HG02970 (cell line): ENCODE measurements at regions not wholly inside any gene's neighbourhood (a gene's known extent, or its start where the extent isn't known, plus 50 kb on each side); places are given as distances from the start of the nearest gene placed in this dataset.

Source experiments
- ATAC-seq: cut with Tn5 transposase; IDR thresholded peaks from one replicate; pipeline ENCODE4 v1.9.1; 2021; ENCODE audit warnings: mild to moderate bottlenecking, moderate library complexity, moderate number of reproducible peaks; ENCODE audit not compliant: unreplicated experiment, low FRiP score

- no peak for ATAC-seq
Measured at GRCh38 chr3:147919496-147919895, 510.3 kb downstream of the ZIC1 start.

DNA sequence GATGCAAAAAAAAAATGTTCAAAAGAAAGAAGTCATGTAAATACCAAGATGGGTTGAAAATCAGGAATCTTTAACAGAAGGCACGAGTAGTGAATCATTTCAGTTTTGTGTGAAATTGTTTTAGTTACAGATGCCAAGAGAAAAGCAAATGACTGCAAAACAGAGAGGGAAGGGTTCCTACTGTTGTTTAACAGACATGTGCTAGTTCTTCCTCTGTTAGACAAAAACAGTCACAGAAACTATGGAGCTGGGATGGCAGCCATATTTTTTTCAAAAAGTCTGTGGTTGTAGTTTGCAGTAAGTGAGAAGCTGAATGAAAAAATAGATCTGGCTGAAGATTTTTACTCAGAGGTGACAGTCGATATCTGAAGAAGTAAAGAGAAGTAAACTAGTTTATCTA, 511.9 kb downstream of the ZIC1 start:
- no peak for ATAC-seq

DNA sequence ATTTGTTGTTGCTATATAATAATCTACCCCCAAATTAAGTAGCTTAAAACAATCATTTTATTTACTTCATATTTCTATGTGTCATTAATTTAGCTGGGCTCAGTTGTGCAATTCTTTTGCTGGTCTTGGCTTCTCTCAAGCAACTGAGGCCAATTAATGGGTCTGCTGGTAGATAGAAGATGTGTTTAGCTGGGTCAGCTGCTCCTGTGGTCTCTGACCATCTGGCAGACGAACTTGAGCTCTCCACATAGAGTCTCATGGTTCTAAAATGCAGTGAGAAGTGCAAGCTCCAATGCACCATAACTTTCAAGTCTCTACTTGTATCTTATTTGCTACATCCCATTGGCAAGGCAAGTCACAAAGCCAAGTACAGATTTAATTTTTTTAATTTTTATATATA, 515.6 kb downstream of the ZIC1 start:
- no peak for ATAC-seq

DNA sequence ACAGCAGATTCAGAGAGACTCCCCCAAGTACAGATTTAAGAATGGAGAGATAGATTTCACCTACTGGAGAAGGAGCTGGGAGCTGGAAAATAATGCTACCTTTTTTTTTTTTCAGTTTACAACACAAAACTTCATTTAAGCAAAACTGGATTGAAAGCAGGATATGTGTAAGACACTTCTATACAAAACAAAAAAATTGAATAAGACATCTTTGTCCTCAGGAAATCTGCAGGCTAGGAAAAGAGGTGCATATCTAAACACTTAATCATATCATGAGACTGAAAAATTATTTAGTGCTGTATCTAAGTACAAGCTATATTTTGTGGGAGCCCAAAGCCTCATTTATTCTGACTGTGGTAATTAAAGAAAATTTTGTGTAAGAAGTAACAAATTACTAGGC, 516.1 kb downstream of the ZIC1 start:
- no peak for ATAC-seq

DNA sequence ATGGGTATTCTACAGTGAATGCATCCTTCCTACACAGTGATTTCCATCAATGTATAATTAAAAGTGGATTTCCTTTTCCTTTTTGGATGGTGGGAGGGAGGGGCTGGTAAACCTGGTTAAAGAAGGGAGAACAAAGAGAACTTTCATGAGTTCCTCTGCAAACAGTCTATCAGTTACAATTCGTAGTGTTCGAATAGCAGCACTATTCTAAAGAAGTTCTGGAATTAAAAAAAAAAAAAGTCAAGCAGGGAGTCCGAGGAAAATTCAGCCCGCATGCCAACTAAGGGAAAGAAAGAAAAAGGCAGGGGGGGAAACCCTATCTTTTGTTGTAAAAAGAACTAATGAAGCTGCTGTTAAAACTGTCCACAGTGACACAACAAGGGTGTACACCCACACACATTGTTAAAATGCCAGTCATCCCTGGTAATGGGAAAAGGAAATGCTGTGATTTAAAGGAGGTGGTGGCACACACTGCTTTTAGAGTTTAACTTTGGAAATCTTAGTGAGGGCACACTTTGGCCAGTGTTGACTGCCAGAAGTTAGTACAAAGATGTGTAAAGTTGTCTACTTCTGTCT, 521.2 kb downstream of the ZIC1 start:
- no peak for ATAC-seq

DNA sequence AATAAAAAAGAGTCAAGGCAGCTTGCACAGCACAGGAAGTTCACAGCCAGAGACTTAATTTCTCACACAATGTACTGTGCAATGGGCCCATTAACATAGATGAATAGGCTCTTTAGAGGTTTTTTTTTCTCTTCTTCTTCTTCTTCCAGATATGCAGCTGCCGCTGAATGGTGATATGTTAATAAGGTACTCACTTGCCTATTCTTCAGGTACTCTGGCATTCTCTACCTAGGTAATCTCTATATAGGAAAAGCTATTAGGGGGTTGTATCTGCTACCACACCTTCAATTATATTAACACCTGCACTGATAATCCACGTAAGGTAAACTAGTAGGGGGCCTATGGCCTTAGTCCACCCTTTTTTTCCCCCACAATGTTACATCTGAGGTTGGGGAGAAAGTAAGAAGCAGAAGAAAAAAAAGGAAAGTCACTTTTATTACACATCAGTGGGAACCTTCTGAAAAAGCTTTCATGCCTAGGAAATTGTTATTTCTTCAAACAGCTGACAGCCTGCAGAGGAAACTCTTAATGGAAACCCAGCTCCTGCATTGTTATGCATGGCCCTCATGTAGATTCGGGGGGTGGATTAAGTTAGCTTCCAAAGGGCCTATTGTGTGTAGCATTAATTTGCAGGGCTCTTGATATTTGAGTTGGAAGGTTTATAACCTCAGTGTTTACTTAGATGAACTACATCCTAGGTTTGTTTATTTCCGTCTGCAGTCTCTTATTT, 525.5 kb downstream of the ZIC1 start:
- no peak for ATAC-seq

GRCh38 chr3:147937341-147937740, 528.2 kb downstream of the ZIC1 start:
- no peak for ATAC-seq

GRCh38 chr3:147937891-147938290, 528.7 kb downstream of the ZIC1 start:
- no peak for ATAC-seq

DNA sequence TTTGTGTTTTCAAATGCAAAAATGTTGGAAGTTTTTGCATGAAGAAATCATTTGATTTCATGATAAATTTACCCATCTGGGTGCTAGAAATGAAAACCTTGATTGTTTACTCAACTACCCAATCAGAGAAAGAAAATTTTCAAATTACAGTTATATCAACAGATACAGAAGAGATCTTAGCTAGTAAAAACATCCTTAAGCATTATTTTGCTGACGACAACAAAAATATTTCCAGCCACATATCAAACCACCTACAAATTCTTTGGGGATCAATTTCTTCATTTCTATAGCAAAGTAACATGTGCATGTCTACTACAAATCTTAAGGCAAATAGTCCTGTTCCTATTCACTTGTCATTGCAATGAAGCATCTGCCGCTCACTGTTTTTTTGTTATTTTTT, 530.3 kb downstream of the ZIC1 start:
- no peak for ATAC-seq

GRCh38 chr3:147939839-147940238, 530.7 kb downstream of the ZIC1 start:
- ATAC-seq: no peak

GRCh38 chr3:147940405-147941193, 531.4 kb downstream of the ZIC1 start:
- ATAC-seq: no peak

DNA sequence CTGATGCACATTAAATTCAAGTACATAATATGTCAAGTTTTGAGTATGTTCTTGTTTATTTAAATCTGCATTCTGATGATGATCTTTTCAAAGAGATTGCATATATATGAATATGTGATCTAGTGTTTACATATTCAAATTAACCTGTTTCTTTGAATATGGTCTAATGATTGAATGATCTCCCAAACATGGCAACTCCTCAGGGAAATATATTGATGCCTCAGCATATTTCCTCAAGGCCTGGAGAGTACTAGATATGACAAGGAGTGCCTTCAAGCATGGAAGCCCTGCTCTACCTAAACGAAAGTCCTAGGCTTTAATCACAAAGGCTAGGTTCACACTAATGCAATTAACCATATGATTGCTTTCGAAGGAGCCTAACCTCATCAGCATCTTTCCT, 532.8 kb downstream of the ZIC1 start:
- no peak for ATAC-seq

GRCh38 chr3:147943265-147943945, 534.2 kb downstream of the ZIC1 start:
- no peak for ATAC-seq

GRCh38 chr3:147945968-147946519, 536.9 kb downstream of the ZIC1 start:
- ATAC-seq: no peak

DNA sequence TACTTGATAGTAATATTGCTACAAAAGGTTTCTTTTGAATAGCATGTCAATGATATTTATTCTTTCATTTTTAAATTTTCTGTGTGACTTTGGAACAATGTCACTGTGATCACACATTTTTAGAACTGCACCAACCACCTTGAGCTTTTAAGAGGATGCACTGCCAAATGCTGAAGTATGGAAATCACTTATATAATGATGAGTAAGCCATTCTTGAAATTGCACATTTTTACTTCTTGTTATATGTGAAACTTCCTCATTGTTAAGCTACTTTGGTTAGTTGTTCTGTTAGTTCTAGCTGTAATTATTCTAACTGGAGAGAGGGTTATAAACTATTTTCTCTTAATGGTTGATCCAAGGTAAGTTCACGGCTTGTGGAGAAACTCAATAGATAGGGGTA, 547.5 kb downstream of the ZIC1 start:
- no peak for ATAC-seq

DNA sequence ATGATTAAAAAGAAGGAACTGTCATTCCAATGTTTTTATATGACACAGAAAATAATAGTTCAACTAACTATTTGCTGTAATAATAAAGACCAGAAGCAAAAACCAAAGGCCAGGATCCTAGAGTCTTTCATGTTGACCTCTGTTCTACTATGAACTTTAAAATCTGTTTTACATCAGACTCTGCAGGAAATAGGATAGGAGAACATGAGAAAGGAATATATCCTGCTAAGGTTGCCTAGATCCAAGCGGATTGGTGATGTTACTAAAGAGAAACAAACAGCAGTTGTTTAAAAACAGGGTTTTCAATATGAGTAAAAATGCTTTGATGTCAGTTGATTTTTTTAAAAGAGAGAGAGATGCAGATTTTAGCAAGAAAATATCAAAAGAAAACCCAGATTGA, 549.6 kb downstream of the ZIC1 start:
- ATAC-seq: no peak

- ATAC-seq: no peak
Measured at GRCh38 chr3:147960786-147961185, 551.6 kb downstream of the ZIC1 start.

DNA sequence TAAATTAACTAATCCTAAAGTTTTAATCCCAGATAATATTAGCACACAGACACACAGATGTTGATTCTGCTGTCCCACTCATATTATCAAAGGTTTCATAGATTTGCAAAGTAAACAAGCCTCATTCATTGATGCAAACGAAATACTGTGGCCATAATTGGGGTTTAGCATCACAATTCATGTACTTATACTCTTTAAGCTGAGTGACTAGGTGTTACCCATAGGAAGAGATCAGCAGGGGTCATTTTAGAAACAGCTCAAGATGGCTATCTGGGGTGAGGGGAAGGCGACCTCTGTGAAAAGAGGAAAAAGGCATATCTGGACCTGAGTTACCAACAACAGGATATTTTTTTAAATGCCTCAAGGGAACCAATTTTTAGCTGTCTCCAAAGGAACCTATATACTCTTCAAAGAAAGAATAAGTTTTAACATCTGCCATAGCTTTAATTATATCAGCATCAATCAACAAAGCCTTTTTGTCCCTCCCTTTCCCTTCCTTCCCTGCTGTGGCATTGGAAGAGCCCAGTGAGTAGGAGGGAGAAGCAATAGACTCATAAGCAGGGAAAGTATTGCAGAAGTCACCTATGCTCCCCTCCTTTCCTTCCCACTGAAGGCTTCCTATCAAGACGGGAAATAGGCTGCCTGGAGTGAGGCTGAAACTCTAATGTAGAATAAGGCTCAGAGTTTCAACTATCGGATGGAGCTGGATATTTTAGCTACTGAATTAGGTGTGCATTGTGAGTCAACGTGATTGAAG, 553.4 kb downstream of the ZIC1 start:
- no peak for ATAC-seq

DNA sequence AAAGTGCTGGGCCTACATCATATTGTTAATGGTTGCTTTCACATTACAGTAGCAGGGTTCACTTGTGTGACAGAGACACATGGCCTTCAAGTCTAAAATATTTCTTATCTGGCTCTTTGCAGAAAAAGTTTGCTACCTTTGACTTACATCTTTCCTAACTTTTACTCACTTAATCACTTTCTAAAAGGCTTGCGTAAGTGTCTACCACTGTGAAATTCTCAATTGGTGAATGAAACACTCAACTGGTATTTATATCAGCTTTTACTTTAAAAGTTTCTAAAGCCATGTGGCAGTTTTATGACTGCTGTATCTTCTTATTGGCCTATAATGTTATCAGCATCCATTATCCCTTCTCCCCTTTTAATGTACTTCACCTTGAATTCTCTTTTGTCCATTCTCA, 554.5 kb downstream of the ZIC1 start:
- no peak for ATAC-seq

DNA sequence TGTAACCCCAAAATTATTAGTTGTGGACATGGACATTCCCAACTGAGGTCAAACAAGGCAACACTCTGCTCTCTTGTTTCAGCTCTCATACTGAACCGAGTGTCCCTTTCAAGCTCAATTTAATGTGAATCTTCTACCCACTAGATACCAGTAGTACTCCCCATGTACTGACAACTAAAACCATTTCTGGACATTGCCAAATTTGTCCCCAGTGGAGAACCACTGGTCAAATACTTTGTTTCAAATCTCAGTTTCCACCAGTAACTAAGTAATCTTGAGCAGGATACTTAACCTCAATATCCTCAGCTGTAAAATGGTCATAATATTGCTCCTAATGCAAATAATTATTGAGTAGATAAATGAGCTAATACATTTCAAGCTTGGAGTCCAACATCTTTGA, 566.0 kb downstream of the ZIC1 start:
- no peak for ATAC-seq
